ENCODE measurements at regions not wholly inside any gene's neighbourhood (a gene's known extent, or its start where the extent isn't known, plus 50 kb on each side); places are given as distances from the start of the nearest gene placed in this dataset.

GRCh38 chr9:754150-754931 is 87.2 kb upstream of the DMRT1 start:
- no peak for TF ChIP-seq POLR2A (IDR thresholded peaks at IDR 0.05)
- peak in 5 of 12 donors; percentile 7 to 23 (median 17) for TF ChIP-seq CTCF (IDR thresholded peaks at IDR 0.05)

Measured in heart left ventricle (tissue), 13 donors.